HEK293T (cell line): ENCODE measurements at regions not wholly inside any gene's neighbourhood (a gene's known extent, or its start where the extent isn't known, plus 50 kb on each side); places are given as distances from the start of the nearest gene placed in this dataset.

Experiments
- CTCF ChIA-PET: fragments of 350-600 bp; formaldehyde crosslinking; extraction: SDS; loops from one replicate; lab custom pipeline; 2021; ENCODE audit warnings: antibody characterized with exemption, inconsistent platforms; lab: Yijun Ruan, JAX
- POLR2A ChIA-PET: fragments of 350-600 bp; formaldehyde crosslinking; extraction: SDS; loops from one replicate; lab custom pipeline; 2020; ENCODE audit warnings: antibody characterized with exemption, inconsistent platforms; lab: Yijun Ruan, JAX
- DNase-seq: peaks from one replicate; pipeline ENCODE4 v3.0.0; 2012; ENCODE audit warnings: mixed read lengths; ENCODE audit errors: extremely low spot score
- ARNT ChIP-seq: fragments of 450-650 bp; IDR thresholded peaks from 2 replicates; pipeline ENCODE4 v1.6.1; 2017; ENCODE audit warnings: mild to moderate bottlenecking
- BHLHE40 ChIP-seq: fragments of 450-650 bp; IDR thresholded peaks from 2 replicates; pipeline ENCODE4 v1.6.1; 2016; ENCODE audit warnings: mild to moderate bottlenecking, moderate library complexity, borderline replicate concordance
- CTBP1 ChIP-seq: fragments of 450-650 bp; IDR thresholded peaks from 2 replicates; pipeline ENCODE4 v1.6.1; 2016; ENCODE audit warnings: borderline replicate concordance
- ELF4 ChIP-seq: fragments of 450-650 bp; IDR thresholded peaks from 2 replicates; pipeline ENCODE4 v1.6.1; 2017; ENCODE audit warnings: antibody characterized with exemption
- FOXA1 ChIP-seq: fragments of 450-650 bp; IDR thresholded peaks from 2 replicates; pipeline ENCODE4 v1.6.1; 2016; ENCODE audit warnings: mild to moderate bottlenecking
- FOXK2 ChIP-seq: fragments of 450-650 bp; IDR thresholded peaks from 2 replicates; pipeline ENCODE4 v1.6.1; 2016; ENCODE audit warnings: mild to moderate bottlenecking
- FOXM1 ChIP-seq: fragments of 450-650 bp; IDR thresholded peaks from 2 replicates; pipeline ENCODE4 v1.6.1; 2017; ENCODE audit warnings: mild to moderate bottlenecking, borderline replicate concordance
- HDGF ChIP-seq: fragments of 450-650 bp; IDR thresholded peaks from 2 replicates; pipeline ENCODE4 v1.6.1; 2017; ENCODE audit warnings: antibody characterized with exemption, borderline replicate concordance
- L3MBTL2 ChIP-seq: fragments of 450-650 bp; conservative IDR thresholded peaks from 2 replicates; pipeline ENCODE4 v1.6.1; 2016; ENCODE audit warnings: mild to moderate bottlenecking
- LEF1 ChIP-seq: fragments of 450-650 bp; IDR thresholded peaks from 2 replicates; pipeline ENCODE4 v1.6.1; 2017; ENCODE audit warnings: mild to moderate bottlenecking, borderline replicate concordance
- NFRKB ChIP-seq: fragments of 450-650 bp; IDR thresholded peaks from 2 replicates; pipeline ENCODE4 v1.6.1; 2016; ENCODE audit warnings: mild to moderate bottlenecking, moderate library complexity
- SP1 ChIP-seq: fragments of 450-650 bp; IDR thresholded peaks from 2 replicates; pipeline ENCODE4 v1.6.1; 2017
- SUZ12 ChIP-seq: fragments of 450-650 bp; IDR thresholded peaks from 2 replicates; pipeline ENCODE4 v1.6.1; 2016; ENCODE audit warnings: mild to moderate bottlenecking
- TARDBP ChIP-seq: fragments of 450-650 bp; IDR thresholded peaks from 2 replicates; pipeline ENCODE4 v1.6.1; 2016
- ZNF384 ChIP-seq: fragments of 450-650 bp; IDR thresholded peaks from 2 replicates; pipeline ENCODE4 v1.6.1; 2016
- TF ChIP-seq, protein P1 (sequence below): fragments of 450-650 bp; IDR thresholded peaks from 2 replicates; pipeline ENCODE4 v1.6.1; 2016

DNA sequence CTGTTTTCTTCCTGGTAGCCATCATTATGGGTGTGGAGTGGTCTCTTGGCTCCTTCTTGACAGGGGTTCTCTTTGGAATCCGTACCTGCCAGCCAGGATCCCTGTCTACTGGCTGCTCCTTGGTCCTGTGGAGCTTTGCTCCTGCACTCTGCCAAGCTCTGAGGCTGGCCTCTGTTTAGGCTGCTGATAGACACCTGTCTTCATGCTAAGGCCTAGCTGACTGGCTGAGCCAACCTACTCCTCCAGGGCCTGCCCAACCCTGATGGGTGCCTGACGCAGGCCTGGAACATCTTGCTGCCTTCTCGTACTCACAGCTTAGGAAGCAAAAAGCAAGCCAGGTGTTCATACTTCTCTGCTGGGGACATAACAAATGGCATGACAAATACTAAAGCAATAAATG, 333.6 kb upstream of the ZNF32 start:
- ChIA-PET POLR2A (no interaction called here), CTCF (no interaction called here)
- DNase-seq = no peak
- TF ChIP-seq L3MBTL2 (no peak), SUZ12 (no peak), HDGF (no peak), FOXM1 (no peak), TARDBP (no peak), ELF4 (no peak), SP1 (no peak), FOXK2 (no peak), LEF1 (no peak), NFRKB (no peak)

DNA sequence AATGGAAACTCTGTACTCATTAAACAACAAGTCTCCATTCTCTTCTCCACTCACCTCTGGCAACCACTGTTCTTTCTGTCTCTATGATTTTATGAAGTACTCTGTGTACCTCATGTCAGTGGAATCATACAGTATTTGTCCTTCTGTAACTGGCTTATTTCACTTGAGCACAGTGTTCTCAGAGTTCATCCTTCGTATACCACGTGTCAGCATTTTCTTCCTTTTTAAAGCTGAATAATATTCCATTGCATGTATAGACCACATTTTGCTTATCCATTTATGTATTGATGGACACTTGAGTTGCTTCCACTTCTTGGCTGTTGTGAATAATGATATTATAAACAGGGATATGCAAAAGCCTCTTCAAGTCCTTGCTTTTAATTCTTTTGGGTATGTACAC, 333.0 kb upstream of the ZNF32 start:
- POLR2A ChIA-PET = no interaction called here
- CTCF ChIA-PET = no interaction called here
- no peak for DNase-seq
- no peak for TF ChIP-seq FOXK2
- no peak for TF ChIP-seq LEF1
- TF ChIP-seq SP1 = no peak
- TF ChIP-seq FOXA1 = no peak
- no peak for TF ChIP-seq CTBP1
- no peak for TF ChIP-seq FOXM1
- TF ChIP-seq L3MBTL2 = no peak
- no peak for TF ChIP-seq NFRKB

DNA sequence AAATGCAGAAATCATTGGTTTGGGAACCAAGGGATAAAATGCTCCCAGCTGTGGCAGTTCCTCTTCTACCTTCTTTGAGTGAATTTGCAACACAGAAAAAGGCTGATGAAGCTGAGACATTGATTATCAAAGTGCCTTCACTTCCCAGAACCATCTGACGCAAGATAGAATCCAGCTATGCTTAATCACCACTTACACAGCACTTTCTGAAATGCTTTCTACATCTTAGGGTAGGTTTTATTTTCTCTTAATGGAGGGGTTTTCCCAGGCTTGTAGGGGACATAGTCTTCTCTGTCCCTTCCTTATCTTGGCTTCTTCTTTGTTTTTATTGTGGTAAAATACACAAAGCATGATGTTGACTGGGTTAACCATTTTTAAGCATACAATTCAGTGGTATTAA, 332.6 kb upstream of the ZNF32 start:
- DNase-seq = no peak
- no peak for TF ChIP-seq L3MBTL2
- no peak for TF ChIP-seq SP1
- no peak for TF ChIP-seq ELF4
- TF ChIP-seq NFRKB = no peak
- TF ChIP-seq FOXK2 = no peak
- no peak for TF ChIP-seq ZNF384
- no peak for TF ChIP-seq FOXM1
- TF ChIP-seq, protein P1, sequence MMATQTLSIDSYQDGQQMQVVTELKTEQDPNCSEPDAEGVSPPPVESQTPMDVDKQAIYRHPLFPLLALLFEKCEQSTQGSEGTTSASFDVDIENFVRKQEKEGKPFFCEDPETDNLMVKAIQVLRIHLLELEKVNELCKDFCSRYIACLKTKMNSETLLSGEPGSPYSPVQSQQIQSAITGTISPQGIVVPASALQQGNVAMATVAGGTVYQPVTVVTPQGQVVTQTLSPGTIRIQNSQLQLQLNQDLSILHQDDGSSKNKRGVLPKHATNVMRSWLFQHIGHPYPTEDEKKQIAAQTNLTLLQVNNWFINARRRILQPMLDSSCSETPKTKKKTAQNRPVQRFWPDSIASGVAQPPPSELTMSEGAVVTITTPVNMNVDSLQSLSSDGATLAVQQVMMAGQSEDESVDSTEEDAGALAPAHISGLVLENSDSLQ = no peak
- no peak for TF ChIP-seq FOXA1
- no peak for TF ChIP-seq BHLHE40
- no peak for TF ChIP-seq ARNT
- TF ChIP-seq HDGF = no peak
- TF ChIP-seq CTBP1 = no peak
- no peak for TF ChIP-seq LEF1
- TF ChIP-seq SUZ12 = no peak
- TF ChIP-seq TARDBP = no peak
- POLR2A ChIA-PET = no interaction called here
- CTCF ChIA-PET = no interaction called here

DNA sequence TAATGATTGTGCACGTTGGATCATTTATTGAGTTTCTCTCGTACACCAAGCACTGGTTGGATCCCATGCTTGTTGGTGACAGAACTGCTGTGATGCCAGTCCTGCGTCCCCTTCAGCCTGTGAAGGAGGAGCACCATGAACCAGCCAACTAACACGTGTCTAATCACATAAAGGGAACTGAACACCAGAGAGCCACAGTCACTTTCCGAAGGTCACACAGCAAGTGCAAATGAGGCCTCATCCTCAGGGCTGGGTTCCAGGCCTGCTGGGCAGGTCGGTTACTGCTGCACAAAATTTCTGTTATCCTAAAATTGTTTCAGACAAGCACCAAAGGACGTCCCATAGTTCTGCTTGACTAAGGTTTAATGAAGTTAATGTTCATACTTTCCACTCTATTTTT, 332.0 kb upstream of the ZNF32 start:
- TF ChIP-seq FOXK2 = no peak
- no peak for TF ChIP-seq SUZ12
- TF ChIP-seq HDGF = no peak
- no peak for TF ChIP-seq ARNT
- TF ChIP-seq LEF1 = no peak
- TF ChIP-seq FOXA1 = no peak
- no peak for TF ChIP-seq ELF4
- TF ChIP-seq, protein P1 = no peak
- no peak for TF ChIP-seq FOXM1
- no peak for TF ChIP-seq BHLHE40
- no peak for TF ChIP-seq TARDBP
- no peak for TF ChIP-seq ZNF384
- TF ChIP-seq L3MBTL2 = no peak
- TF ChIP-seq CTBP1 = no peak
- no peak for DNase-seq
- ChIA-PET CTCF (no interaction called here), POLR2A (no interaction called here)

DNA sequence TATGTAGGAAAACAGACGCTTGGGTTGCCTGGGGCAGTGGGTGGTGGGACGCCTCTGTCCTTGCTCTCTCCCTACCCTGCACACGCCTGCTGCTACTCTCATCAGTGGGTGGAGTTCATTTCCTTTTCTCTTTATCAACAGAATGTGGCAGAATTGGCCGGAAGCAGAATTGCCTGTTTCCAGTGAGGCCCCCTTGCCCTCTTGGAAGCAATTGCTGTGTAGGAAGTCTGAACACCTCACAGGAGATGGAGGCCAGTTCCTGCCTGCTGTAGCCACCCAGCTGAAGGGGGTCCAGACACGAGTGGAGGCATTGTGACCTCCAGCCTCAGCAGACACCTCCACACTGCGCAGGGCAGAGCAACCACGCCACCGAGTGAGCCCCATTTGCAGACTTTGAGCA, 331.6 kb upstream of the ZNF32 start:
- POLR2A ChIA-PET = no interaction called here
- no peak for DNase-seq
- CTCF ChIA-PET = no interaction called here
- TF ChIP-seq ZNF384 (no peak), NFRKB (no peak), CTBP1 (no peak)

DNA sequence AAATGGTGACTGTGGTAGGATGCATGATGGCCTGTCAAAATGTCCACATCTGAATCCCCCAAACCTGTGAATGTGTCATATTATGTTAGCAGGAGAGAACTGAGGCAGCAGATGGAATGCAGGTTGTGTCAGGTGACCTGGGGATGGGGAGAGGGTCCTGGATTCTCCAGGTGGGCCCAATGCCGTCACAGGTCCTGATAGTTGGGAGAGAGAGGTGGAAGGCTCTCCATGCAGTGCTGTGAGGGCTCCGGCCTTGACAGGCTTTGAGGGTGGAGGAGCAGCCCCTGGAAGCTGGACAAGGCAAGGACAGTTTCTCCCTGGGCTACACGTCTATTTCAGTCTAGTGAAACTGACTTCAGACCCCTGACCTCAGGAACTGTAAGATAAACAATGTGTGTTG, 330.9 kb upstream of the ZNF32 start:
- CTCF ChIA-PET = no interaction called here
- TF ChIP-seq SP1 = no peak
- TF ChIP-seq NFRKB = no peak
- TF ChIP-seq TARDBP = no peak
- no peak for TF ChIP-seq ZNF384
- TF ChIP-seq LEF1 = no peak
- TF ChIP-seq, protein P1 = no peak
- no peak for DNase-seq
- POLR2A ChIA-PET = no interaction called here

DNA sequence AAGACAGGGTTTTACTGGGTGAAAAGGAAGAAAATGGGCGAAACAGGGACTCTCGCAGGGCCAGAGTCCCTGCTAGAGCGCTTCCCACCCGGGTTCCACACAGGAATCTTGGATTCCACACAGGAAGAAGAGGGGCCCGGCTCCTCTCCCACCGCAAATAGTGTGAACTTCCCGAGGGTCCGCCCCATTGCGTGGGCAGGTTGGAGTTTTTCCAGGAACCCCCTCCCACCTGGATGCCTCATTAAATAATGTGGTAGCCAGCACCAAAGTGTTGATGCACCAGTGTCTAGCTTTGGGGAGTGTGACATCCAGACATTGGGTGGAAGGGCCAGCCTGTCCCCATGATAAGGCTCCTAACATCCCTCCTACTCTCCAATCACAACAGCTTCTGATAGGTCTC, 330.3 kb upstream of the ZNF32 start:
- TF ChIP-seq FOXA1 (no peak), L3MBTL2 (no peak), TARDBP (no peak), HDGF (no peak), FOXM1 (no peak), BHLHE40 (no peak), NFRKB (no peak)
- TF ChIP-seq, protein P1 = no peak
- ChIA-PET POLR2A (no interaction called here), CTCF (no interaction called here)
- no peak for DNase-seq
